ENCODE measurements at regions not wholly inside any gene's neighbourhood (a gene's known extent, or its start where the extent isn't known, plus 50 kb on each side); places are given as distances from the start of the nearest gene placed in this dataset.

DNA sequence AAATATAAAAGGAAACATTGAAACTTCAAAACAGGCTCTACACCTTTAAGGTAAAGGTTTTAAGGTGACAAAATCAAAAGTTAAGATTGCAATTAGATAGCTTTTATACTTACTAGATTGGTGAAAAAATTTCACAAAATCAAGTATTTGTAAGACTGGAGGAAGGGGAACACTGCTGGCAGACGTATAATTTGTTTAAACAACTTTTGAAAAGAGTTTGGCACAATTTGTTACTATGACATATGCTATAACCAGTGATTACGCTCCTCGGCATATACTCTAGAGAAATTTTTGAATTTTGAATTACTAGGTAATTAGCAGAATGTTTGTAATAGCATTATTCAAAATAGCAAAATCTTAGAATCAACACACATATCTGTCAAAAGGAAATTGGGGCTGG is 425.0 kb downstream of the LRRIQ3 start:
- TF ChIP-seq, protein P1, sequence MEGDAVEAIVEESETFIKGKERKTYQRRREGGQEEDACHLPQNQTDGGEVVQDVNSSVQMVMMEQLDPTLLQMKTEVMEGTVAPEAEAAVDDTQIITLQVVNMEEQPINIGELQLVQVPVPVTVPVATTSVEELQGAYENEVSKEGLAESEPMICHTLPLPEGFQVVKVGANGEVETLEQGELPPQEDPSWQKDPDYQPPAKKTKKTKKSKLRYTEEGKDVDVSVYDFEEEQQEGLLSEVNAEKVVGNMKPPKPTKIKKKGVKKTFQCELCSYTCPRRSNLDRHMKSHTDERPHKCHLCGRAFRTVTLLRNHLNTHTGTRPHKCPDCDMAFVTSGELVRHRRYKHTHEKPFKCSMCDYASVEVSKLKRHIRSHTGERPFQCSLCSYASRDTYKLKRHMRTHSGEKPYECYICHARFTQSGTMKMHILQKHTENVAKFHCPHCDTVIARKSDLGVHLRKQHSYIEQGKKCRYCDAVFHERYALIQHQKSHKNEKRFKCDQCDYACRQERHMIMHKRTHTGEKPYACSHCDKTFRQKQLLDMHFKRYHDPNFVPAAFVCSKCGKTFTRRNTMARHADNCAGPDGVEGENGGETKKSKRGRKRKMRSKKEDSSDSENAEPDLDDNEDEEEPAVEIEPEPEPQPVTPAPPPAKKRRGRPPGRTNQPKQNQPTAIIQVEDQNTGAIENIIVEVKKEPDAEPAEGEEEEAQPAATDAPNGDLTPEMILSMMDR (IDR thresholded peaks at IDR 0.05): no peak
- TF ChIP-seq POLR2A (IDR thresholded peaks at IDR 0.05): no peak
- no peak for TF ChIP-seq EP300 (IDR thresholded peaks at IDR 0.05)
- TF ChIP-seq POLR2AphosphoS5 (IDR thresholded peaks at IDR 0.05): no peak
